ENCODE measurements at regions not wholly inside any gene's neighbourhood (a gene's known extent, or its start where the extent isn't known, plus 50 kb on each side); places are given as distances from the start of the nearest gene placed in this dataset.

DNA sequence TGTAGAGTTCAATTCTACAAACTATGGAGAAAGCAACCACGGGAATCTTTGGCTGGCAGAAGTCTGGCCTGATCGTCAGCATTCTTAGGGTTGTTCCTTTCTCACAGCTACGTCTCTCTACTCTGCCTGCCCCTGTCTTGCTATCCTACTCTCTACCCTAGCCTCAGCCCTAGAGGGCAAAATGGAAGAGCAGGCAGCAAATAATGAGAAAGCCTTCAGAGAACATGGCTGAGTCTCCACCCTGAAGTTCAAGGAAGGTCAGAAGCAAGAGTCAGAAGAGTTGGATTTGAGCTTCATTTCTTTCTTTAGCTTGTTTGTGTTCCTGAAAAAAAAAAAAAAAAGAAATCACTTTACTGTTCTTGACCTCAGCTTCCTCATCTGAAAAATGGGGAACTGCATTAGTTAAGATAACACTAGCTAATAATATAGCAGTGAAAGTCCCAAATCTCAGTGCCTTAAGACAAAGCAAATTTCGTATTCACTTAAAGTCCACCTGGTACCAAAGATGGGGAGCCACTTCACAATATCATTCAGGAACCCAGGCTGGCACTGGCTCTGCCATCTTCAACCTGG is 50.2 kb upstream of the CCND2 start:
- intact Hi-C loops (cut with micrococcal nuclease): no loop called here

- intact Hi-C loops (cut with micrococcal nuclease): no loop called here
Measured at GRCh38 chr12:4221258-4221620, 52.3 kb upstream of the CCND2 start.

- intact Hi-C loops (cut with micrococcal nuclease): no loop called here
Measured at GRCh38 chr12:4220536-4221257, 52.9 kb upstream of the CCND2 start.

GRCh38 chr12:4217091-4217490 is 56.5 kb upstream of the CCND2 start:
- intact Hi-C loops (cut with micrococcal nuclease): loop anchor here (5.0 kb wide), 1 partner anchor 65 kb away; no protein-coding TSS in a partner anchor

GRCh38 chr12:4216187-4216927 is 57.2 kb upstream of the CCND2 start:
- intact Hi-C loops (cut with micrococcal nuclease): loop anchor here (5.0 kb wide), 1 partner anchor 64 kb away; no protein-coding TSS in a partner anchor

- intact Hi-C loops (cut with micrococcal nuclease): loop anchor here (5.0 kb wide), 1 partner anchor 63 kb away; no protein-coding TSS in a partner anchor
Measured at GRCh38 chr12:4215229-4216186, 58.1 kb upstream of the CCND2 start.

GRCh38 chr12:4214877-4215228 is 58.7 kb upstream of the CCND2 start:
- intact Hi-C loops (cut with micrococcal nuclease): loop anchor here (5.0 kb wide), 1 partner anchor 63 kb away; no protein-coding TSS in a partner anchor

GRCh38 chr12:4213471-4213870 is 60.1 kb upstream of the CCND2 start:
- intact Hi-C loops (cut with micrococcal nuclease): no loop called here

- intact Hi-C loops (cut with micrococcal nuclease): no loop called here
Measured at GRCh38 chr12:4212845-4213244, 60.7 kb upstream of the CCND2 start.

DNA sequence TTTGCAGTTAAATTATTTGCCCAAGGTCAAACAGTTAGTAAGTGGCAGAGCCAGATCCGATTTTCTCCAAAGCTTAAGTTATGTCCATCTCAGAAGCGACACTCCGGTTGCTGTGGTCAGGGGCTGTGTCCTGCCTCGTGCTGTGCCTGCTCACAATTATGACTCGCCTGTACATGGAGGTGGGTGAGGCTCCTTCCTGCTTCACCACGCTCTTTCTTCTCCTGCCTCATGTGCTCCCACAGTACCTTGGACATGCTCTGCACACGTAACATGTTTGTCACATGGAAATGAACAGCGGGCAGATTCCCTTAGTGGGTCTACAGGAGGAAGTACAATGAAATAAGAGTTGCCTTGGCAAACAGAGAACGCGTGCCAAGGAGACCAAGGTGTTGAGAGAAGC is 62.2 kb upstream of the CCND2 start:
- intact Hi-C loops (cut with micrococcal nuclease): no loop called here

DNA sequence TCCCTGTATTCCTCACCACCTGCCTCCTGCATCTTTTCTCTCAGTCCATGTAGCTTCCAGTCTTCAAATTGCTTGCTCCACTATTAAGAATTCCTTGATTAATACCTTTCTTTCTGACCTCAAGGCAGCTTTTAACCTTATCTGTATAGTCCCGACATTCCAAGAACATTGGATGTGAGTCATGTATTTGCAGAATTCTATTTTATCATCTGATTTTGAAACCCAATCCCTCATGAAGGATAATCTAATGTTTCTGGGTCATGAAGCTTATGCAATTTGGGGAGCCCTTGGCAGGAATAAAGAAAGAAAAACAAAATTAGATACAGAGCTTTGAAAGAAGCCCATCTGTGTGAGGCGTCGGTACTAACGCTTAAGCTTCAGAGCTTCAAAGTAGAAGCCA is 63.4 kb upstream of the CCND2 start:
- intact Hi-C loops (cut with micrococcal nuclease): no loop called here

DNA sequence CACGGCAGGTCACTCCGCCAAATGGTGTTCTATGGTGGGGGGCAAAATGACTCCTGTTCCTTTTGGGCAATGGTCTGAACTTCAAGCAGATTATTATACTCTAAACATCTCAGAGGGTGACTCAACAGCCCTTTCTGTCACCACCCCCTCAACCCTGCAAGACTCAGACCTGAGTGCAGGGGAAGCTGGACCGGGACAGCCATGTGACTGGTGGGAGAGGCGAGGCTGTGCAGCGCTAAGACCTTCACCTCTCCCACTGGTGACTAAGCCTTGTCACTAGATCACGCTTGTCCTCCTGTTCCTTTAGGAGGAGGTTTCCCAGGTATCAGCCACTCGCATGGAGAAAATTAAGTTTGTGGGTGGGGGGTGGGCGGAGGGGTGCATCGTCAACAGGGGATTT is 67.1 kb upstream of the CCND2 start:
- intact Hi-C loops (cut with micrococcal nuclease): no loop called here

DNA sequence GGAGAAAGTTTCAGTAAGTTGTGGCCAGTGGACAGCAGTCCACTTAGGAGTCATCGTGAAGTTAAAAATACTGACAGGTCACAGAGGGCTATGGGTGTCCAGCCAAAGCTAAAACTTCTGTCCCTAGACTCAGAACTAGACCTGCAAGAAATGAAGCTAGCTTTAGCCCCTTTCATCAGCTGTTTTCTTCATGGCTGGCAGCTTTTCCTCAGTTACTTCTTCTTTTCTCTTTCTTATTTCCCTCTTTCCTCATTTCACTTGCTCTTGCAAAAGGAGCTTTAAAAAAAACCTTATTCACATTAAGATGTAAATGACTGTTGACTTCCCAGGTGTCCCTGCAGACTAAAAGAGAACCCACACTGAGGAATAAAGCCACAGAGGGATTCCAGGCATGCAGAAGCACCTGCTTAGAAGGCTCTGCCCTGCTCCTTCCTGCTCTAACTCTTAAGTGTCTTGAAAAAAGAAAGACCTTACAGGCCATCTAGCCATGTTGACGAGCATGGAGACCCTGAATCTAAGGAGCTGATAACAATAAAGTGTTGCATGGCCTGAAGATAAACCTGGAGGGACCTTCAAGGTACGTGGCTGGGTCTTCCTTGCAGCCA is 69.7 kb upstream of the CCND2 start:
- intact Hi-C loops (cut with micrococcal nuclease): no loop called here

DNA sequence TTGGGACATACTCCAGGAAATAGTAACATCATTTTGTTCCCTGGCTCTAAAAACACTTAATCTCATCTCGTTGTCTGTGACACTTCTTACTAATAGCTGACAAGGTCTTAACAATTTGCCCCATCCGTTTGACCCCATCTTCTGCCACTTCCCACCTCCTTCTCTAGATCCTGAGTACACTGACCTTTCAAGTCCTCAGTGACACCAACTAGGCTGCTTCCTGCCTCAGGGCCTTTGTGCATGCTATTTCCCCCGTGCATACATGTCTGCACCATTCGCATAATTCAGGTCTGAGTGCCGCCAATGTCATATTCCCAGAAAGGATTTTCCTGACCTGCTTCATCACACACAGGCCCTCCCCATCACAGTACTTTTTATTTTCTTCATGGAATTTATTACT is 70.6 kb upstream of the CCND2 start:
- intact Hi-C loops (cut with micrococcal nuclease): no loop called here

GRCh38 chr12:4202487-4202886 is 71.1 kb upstream of the CCND2 start:
- intact Hi-C loops (cut with micrococcal nuclease): no loop called here

GRCh38 chr12:4201333-4202100 is 72.0 kb upstream of the CCND2 start:
- intact Hi-C loops (cut with micrococcal nuclease): no loop called here

DNA sequence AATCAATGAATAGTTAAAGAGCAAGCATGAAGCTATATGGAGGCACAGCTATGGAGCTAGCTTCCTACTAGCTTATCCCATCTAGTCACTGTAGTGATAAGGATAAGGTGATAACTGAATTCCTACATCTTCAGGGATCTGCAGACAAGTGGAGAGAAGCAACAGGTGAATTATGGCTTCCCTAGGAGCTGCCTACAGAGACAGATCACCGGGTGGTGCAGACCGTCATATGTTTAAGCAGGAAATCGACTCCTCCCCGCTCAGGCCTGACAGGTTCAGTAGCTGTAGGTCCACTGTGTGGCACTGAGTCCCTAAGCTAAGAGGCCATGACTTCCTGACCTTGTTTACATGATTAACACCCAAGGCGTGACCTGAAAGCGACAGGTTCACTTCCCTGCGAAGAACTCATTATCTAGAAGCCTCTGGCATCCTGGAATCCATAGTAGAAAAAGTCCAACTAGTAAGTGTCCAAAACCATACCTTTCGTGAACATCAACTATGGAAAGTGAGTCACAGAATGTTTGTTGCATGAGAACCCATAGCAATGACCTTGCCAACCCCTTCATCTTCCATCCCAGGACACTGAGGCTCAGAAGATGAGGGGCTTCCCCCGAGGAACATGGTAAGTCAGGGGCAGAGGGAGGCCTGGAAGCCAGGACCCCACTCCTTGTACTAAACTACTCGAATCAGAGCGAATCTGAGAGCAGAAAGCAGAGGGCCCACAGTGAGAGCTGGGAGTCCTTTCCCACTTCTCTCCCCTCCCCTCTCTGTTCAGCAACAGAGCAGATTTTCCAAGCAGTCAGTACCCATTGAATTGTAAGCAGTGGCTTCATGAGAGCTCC is 75.4 kb upstream of the CCND2 start:
- intact Hi-C loops (cut with micrococcal nuclease): no loop called here

- intact Hi-C loops (cut with micrococcal nuclease): no loop called here
Measured at GRCh38 chr12:4196805-4197420, 76.6 kb upstream of the CCND2 start.

DNA sequence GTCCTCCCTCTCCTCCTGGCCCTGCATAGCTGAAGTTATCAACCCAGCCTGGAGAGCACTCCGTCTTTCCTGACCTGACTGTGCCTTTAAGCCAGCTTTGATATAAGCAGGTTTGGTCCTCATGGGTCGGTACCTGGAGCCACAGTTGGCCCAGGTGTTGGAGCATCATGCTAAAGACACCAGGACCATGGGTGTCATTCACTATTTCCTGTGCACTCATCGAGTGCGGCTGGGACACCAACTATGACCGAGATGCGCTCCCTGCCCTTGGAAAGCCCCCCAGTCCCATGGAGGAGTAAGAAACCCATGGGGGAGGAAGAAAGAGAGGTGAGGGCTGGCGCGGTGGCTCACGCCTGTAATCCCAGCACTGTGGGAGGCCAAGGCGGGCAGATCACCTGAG is 78.9 kb upstream of the CCND2 start:
- intact Hi-C loops (cut with micrococcal nuclease): no loop called here
